Urothelium cell line (cell line): ENCODE measurements at regions not wholly inside any gene's neighbourhood (a gene's known extent, or its start where the extent isn't known, plus 50 kb on each side); places are given as distances from the start of the nearest gene placed in this dataset.

Experiments used
- DNase-seq: peaks from one replicate; pipeline ENCODE4 v3.0.0; 2011; ENCODE audit warnings: low spot score, mixed read lengths
- FAIRE-seq: peaks from 2 replicates; lab custom pipeline; 2011; peaks lifted over from hg19 to GRCh38; lab: Jason Lieb, UNC

DNA sequence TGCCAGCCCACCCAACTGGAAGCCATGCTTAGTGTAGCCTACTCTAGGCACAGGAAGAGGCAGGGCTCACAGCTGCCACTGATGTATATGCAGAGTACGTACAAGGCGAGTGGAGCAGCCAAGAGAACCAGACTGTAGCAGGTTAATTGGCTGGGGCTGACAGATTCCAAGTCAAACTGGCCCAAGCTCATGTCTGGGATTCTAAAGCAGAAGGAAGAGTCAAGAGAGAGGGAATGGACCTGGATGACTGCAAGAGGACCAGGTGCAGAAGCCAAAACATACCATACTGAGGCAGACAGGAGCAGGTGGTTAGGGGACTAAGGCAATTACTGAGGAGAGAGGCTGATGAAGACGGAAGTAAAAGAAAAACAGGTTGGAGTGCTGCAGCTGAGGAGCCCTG is 51.3 kb upstream of the LRRN2 start:
- FAIRE-seq = peak; percentile 42

DNA sequence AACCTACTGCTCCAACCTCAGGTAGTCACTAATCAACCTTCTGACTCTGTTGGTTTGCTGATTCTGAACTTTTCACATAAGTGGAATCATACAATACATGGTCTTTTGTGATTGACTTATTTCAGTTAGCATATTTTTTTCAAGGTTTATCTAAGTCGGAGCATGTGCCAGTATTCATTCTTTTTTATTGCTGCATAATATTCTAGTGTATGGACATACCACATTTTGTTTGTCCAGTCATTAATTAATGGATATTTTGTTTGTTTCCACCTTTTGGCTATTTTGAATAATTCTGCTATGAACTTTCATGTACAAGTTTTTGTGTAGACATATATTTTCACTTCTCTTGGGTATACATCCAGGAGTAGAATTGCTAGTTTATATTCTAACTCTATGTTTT is 53.0 kb upstream of the LRRN2 start:
- no peak for DNase-seq
- FAIRE-seq = no peak

More for the DNA sequence above, 51.3 kb upstream of the LRRN2 start:
- DNase-seq = no peak

DNA sequence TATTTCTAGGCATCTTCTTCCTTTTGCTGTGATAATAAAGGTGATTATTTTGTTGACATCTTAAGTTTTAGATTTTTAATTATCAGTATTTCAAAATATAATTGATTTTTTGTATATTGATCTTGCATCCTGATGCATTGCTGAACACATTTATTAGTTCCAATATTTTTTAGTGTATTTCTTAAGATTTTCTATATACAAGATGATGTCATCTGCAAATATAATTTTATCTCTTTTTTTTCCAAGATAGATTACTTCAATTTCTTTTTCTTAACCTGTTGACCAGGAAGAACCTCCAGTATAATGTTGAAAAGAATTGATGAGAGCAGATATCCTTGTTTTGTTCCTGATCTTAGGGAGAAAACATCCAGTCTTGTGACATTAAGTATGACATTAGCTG is 54.8 kb upstream of the LRRN2 start:
- FAIRE-seq = no peak

DNA sequence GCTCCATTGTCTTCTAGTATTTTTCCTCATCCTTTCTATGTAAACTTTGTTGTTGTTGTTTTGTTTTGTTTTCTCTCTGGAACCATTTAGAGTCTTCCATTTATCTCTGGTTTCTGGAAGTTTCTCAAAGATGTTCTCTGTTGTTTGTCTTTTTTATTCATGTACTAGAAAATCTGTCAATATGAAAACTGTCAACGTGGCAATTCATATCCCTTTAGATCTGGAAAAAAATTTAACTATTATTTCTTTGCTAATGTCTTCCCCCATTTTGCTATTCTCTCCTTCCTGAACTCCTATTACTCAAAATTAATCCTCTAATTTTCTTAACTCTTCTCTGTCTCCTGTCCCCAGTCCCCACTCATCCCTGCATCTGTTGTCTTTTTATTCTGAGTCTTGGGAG is 55.9 kb upstream of the LRRN2 start:
- FAIRE-seq = no peak
- no peak for DNase-seq

More for the DNA sequence above, 54.8 kb upstream of the LRRN2 start:
- DNase-seq = no peak

DNA sequence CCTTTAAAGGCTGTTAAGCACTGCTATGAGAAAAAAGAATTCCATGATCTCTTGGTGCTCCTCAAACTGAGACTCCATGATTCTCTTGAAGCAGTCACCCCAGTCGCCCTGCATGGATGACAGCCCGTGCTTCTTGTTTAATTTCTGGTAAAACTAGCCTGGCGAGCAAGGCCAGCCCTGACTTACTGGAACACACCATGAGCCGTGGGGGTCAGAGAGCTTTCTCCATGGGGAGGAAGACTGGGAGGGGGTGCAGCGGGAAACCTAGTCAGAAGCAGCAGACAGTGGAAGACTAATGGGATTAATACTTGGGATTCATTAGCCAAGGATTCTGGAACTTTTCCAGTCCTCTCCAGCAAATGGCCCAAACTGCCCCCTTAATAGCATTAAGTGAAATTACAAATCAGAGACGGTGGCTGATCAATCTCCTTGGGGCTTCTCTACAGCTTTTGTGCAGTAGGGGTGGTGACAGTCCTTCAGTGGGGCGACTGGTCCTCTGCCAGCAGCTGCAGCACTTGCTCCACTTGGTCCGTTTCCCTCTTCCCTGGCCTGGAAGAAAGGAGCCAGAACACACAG is 57.2 kb upstream of the LRRN2 start:
- FAIRE-seq (no peak), DNase-seq (no peak)

DNA sequence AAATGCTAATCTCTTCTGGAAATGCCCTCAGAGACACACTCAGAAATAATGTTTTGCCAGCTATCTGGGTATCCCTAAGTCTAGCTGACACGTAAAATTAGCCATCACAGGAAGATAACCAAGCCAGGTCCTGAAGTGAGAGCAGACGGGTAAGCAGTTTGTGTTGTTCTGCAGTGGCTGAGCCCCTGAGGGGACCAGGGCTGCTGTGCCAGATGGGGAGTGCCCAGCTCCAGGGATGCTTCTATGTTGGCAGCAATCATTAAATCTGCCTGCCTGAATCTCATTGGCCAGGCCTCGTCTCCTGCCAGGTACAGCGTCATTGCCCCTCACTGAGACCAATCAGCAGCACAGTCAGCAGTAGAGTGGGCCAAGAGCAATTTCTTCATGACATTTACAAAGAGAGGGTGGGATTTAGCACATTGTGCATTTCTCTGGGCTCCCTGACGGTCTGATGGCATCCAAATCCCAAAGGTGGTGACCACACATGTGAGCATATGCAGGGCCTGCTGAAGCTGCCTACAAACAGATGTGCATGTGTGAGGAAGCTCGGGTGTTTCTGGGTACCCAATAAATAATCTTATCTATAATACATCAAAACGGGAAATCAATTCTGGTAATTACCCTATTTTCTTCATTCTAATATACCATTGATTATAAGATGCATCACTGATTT is 58.7 kb upstream of the LRRN2 start:
- DNase-seq (no peak), FAIRE-seq (no peak)

DNA sequence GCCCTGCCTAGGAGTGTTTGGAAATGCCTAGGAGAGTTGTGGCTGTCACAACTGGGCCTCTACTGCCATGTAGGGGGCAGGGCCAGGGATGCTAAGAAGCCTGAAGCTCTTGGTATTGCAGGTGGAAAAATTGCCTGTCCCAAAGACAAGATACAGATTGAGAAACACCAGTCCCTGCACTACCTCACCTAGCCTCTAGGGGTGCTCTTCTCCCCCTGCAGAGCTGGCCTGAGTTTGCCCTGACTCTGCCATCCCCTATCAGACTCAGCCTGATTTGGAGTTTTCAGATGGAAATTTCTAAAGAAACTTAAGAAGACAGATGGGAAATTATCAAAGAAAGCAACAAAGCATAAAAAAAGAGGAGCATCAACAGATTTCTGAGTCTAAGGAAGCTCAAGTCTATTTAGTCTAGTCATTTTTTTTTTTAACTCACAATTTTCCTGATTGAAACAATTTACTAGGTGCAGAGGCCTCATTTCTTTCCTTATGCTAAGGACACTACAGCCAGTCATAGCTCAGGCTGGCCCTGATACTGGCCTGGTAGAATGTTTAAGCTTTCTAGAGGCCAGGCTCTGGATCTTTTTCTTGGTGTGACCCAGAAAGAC is 61.4 kb upstream of the LRRN2 start:
- FAIRE-seq (no peak), DNase-seq (peak; percentile 56)

DNA sequence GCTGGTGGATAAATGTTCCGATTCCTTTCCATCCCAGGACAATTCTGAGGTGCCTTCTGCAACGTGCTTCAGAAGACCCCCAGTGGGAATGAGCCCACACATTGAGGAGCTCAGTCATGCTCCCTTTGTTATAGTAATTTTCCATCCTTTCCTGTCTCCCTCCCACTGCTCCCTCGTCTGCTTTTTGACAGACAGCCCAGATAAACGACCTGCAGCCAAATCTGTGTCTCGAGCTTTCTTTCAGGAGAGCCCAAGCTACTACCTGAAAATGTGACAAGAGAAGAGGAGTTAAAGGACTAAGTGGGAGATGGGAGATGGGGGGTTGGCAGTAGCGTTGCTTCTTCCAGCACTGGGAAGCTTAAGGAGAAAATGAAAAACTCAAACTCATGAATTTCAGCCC is 65.9 kb upstream of the LRRN2 start:
- FAIRE-seq (no peak), DNase-seq (no peak)

DNA sequence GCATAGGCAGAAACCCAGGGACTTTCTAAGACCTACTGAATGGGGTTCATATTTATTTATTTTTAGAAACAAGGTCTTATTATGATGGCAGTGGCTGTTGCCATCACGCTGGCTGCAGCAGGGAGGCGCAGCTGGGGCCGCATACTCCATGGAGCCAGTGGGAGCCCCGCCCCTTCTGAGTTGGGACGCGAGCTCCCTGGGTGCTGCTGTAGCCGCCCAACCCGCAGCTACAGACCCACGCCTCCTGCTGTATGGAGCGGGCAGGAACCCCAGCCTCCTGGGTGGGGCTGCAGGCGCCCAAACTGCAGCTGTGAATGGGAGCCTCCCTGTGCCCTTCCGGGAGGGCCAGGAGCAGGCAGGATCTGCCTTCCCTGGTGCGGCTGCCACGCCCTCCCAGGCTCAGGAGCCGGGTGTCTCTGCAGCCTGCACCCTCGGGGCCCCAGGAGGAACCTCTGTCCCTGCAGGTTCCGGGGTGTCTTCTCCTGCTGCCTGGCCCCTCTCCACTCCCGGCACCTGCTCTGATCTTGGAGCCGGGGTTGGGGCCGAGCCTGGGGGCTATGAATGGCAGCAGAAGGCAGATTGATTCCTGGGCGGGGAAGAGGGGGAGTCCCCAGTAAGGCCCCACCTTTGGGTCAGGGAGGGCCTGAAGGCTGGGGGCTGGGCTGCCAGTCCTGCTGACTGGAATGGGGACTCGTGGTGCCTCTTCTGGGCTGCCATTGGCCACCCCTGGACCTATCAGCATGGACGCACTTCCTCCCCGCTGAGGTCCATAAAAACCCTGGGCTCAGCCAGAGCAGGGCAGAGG is 66.5 kb upstream of the LRRN2 start:
- DNase-seq (no peak), FAIRE-seq (no peak)

DNA sequence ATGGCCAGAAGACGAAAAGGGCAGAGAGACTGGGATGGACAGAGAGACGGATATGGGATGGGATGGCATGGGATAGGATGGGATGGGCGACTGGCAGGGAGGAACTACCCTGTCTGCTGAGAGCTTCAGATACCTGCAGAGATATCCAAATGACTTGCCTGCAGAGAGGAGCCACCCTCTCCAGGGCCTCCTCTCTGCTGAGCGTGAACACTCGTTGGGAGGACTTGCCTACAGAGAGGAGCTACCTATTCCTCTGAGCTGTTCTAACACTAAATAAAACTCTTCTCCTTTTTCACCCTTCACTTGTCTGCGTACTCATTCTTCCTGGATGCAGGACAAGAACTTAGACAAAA is 67.1 kb upstream of the LRRN2 start:
- FAIRE-seq (no peak), DNase-seq (no peak)

DNA sequence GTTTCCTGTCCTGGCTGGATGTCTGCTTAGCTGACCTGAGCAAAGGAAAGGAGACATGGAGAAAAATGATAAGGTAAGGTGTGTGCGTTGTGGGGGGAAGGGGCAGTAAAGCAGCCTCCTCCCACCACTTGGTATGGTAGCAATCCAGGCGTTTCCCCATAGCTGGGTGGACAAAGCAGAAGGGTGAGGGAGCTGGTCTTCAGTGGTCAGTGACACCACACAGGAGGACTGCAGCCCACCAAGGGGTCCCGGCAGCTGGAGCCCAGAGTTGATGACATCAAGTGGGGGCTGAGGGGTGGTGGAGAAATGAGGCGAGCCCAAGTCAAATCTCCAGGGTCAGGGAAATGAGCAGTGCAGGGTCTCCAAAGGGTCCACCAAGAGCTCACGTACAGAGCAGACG is 69.3 kb upstream of the LRRN2 start:
- FAIRE-seq = no peak
- no peak for DNase-seq

DNA sequence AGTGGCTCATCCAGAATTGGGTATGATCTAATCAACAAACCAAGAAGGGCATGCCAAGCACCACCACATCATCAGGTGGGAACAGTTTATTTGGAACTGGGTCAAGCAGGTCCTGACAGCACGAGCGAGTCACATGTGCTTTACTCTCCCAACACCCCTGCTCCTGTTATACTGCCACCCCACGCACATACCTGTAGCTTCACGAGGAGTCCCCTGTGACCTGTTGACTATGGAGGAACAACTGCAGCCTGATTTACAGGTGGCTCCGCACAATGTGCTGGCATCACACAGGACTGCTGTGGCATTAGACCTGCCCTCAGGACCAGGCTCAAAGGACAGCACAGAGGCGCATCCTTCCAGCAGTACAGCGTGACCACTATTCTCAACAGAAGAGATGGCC is 70.8 kb upstream of the LRRN2 start:
- no peak for FAIRE-seq
- DNase-seq = no peak

DNA sequence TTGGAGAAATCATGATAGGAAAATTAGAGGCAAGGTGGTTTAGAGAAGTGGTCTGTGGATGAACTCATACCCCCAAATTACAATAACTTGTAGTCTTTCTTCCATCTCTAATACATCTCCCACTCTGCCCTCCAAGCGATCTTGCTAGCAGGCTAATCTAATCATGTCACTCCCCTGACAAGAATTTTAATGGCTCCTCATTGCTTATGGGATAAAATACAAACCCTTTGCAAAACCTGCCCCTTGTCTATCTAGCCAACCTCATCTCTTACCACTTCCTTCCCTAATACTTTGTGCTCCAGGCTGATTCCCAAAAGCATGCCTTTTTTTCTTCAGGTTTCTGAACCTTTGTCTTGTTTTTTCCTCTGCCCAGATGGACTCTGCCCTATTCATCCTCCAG is 71.3 kb upstream of the LRRN2 start:
- no peak for FAIRE-seq
- no peak for DNase-seq

DNA sequence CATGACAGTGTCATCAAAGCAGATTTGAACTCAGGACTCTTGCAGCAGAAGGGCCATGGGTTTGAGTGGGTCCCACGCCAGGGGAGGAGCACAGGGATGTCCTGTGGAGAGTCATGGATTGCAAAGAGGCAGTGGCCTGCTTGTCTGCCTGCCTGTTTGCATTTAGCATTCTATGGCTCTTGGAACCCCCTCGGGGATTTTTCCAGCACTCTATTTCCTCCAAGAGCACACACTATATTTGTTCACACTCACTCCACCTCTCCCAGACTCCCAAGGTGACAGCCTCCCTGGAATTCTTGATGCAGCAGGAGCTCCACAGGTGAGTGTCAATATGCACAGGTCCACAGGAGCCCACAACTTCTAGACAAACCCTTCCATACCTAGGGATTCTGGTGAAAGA is 73.1 kb upstream of the LRRN2 start:
- FAIRE-seq (no peak), DNase-seq (no peak)

DNA sequence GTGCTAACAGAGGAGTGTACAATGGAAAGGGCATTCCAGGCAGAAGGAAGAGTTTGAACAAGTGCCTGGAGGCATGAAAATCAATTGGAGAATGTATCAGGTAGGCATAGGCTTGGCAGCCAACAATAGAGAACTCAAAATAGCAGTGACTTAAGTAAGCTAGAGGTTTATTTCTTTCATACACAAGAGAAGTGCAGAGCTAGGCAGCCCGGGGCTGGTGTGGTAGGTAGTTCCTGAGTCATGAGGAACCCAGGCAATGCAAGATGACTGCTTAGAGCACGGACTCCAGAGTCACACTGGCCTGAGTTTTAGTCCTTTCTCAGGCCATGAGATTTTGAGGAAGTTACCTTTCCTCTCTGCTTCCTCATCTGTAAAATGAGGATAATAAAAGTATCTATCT is 74.8 kb upstream of the LRRN2 start:
- no peak for FAIRE-seq
- no peak for DNase-seq

DNA sequence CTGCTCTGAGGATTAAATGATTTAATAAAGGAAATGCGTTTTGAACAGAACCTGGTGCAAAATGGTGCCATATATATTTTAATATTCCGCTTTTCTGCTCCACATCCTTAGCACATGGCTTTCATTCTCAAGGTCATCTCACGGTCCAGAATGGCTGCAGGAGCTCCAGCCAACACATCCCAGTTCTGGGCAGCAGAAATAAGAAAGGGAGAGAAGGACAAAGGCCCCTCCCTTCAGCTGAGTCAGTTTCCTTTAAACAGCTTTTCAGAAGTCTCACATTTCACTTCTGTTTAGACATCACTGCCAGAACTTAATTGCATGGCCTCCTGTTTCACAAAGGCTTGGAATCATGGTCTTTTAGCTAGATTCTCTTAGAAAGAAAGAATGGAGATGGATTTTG is 75.2 kb upstream of the LRRN2 start:
- DNase-seq (no peak), FAIRE-seq (no peak)

DNA sequence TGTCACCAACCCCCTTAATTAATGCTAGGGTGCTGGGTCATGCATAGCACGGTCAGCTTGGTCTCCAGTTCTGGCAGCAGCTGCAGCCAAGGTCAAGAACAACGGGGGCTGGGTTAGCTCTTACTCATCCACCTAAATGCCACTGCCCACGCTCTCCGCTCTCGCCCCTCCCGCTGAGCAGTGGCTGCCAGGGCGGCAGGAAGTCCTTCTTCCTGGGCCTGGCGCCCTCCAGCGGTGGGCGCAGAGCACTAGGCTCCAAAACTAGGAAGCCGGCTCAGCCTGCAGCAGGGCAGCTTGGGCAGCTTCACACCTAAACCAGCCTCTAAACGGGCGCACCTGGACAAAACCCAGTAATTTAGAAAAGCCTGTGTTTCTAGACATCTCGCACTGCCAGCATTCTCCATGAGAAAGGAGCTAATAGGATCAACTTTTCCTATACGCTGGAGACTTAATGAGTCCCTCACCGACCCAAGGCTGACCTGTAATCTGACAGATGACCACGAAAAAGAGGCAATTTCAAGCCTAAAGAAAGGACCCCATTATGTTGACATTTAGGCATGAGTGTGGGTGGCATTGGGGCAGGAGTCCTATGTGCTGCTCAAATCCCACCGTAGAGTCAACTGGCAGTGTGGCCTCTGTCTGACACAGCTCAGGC is 78.4 kb upstream of the LRRN2 start:
- DNase-seq (peak; percentile 92), FAIRE-seq (peak; percentile 65)

DNA sequence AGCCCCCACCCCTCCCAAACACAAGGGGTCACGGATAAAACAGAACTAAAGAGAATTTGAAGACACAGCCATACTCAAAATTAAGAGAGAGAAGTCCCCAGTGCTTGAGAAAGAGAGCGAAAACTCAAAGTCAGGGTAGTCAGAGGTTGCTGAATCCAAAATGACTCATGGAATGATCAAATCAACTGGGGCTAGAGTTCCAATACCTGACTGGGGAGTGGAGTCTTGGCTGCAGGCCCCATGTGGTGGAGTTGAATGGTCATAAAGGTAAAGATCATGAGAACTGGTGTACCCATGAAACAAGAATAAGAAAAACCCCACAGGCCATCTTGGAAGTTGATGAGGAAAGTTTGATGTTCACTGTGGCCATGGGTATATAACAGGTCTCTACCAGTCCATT is 84.5 kb upstream of the LRRN2 start:
- DNase-seq (no peak), FAIRE-seq (no peak)

DNA sequence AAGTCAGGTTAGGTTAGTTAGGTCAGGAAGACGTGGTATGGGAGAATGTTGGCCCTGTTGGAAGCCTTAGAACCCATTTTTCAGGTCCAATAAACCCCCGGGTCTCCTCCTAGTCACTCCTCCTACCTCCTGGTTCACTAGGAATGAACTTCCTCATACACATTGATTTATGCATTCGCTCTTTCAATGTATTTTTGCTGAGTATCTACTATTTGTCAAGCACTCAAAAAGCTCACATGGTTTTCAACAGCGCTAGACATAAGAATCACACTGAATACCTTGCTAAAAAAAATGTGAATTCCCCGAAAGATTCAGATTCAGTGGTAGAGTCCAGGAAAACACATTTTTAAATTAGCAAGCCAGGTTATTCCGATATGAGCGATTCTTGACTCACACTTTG is 85.8 kb upstream of the LRRN2 start:
- FAIRE-seq = no peak
- DNase-seq = no peak

DNA sequence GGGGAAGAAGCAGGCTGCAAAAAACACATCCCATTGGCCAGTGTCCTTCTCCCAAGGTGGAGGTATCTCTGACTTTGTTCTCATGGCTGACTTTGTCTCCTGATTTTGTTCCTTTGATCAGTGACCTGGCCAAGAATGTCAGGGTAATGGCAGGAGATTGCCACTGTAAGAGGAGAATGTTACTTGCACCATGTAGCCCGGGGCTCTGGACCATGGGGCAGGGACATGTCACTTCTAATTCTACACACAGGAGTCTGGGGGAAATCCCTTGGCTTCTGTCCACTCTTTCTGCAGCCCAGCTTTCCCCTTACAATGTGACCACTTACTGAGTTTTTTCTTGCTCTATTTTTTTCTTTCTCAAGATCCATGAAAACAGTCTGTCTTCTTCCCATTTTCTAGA is 87.7 kb upstream of the LRRN2 start:
- DNase-seq (no peak), FAIRE-seq (no peak)

DNA sequence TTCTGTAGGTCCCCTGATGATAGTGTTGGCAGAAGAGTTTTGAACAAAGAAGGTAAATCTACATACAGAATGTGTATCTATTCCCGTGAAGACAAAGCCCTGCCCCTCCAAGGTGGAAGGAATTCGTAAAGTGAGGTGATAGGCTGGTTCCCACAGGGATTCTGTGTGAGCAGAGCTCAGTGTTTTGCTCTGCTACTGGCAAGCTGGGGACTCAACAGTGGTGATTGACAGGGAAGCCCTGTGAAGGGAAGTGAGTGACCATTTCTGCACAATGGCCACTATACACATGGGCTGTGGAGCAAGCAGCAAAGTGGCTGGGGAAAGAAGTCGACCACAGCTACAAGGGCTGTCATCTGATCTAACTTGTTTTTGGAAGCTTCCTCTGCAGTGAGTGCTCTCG is 90.0 kb upstream of the LRRN2 start:
- FAIRE-seq (no peak), DNase-seq (no peak)
